ENCODE measurements at regions not wholly inside any gene's neighbourhood (a gene's known extent, or its start where the extent isn't known, plus 50 kb on each side); places are given as distances from the start of the nearest gene placed in this dataset.
A peak's percentile ranks its signal among the peaks of the same experiment; 100 is the strongest.
"Not testable (repeated sequence)": the region's sequence is repeated elsewhere in the genome, so short reads cannot be mapped to it uniquely, and the experiment has no call there.

- H3K23ac ChIP-seq (ENCODE audit: low read depth, low read length); H3K27me3 ChIP-seq (ENCODE audit: control insufficient read depth, insufficient read depth, low read length); intact Hi-C loops (cut with micrococcal nuclease); H3K9me1 ChIP-seq (ENCODE audit: insufficient read depth, low read length); H4K8ac ChIP-seq (ENCODE audit: low read depth in 2 of 2, low read length in 2 of 2); H3K36me3 ChIP-seq (ENCODE audit: control insufficient read depth, insufficient read depth, low read length); in situ Hi-C loops (cut with MboI; ENCODE audit: low sequenced_read_pairs); H4K5ac ChIP-seq (ENCODE audit: low read depth, low read length); H4K20me1 ChIP-seq (ENCODE audit: insufficient read depth, low read length); H4K91ac ChIP-seq (ENCODE audit: insufficient read depth, low read depth, low read length); H3K4me1 ChIP-seq (ENCODE audit: control insufficient read depth, insufficient read depth, low read length); dilution Hi-C loops (cut with HindIII; ENCODE audit: low sequenced_read_pairs, unreplicated experiment); H3K4me3 ChIP-seq (ENCODE audit: insufficient read depth, low read depth, low read length); H2BK5ac ChIP-seq (ENCODE audit: low read depth, low read length, poor library complexity, severe bottlenecking); H3K9me3 ChIP-seq (ENCODE audit: control insufficient read depth, insufficient read depth, low read length); H3K14ac ChIP-seq (replicated peaks; ENCODE audit: low read depth, low read length); BruUV-seq (replicated peaks); H3K9ac ChIP-seq (ENCODE audit: low read depth, low read length); H3K27ac ChIP-seq (ENCODE audit: insufficient read depth, low read length); H3K4ac ChIP-seq (ENCODE audit: low read depth, low read length); POLR2A ChIA-PET (ENCODE audit: unreplicated experiment); H3K56ac ChIP-seq (ENCODE audit: extremely low read depth, insufficient read depth, low read length); CTCF ChIA-PET; H2BK120ac ChIP-seq (ENCODE audit: low read depth, low read length); H2AFZ ChIP-seq (replicated peaks; ENCODE audit: low read length, poor library complexity); ATAC-seq (ENCODE audit: low read depth); H2BK20ac ChIP-seq (ENCODE audit: low read depth, low read length); H3K4me2 ChIP-seq (ENCODE audit: low read depth, low read length); H2AK5ac ChIP-seq (ENCODE audit: low read depth, low read length); H3K18ac ChIP-seq (ENCODE audit: low read depth, low read length); DNase-seq; H2BK15ac ChIP-seq (ENCODE audit: low read depth, low read length); H2AK9ac ChIP-seq (replicated peaks; ENCODE audit: low read depth, low read length, poor library complexity); H3K79me1 ChIP-seq (ENCODE audit: low read depth in 1 of 2, low read length in 2 of 2): not testable (repeated sequence)
- no CpG with 5 or more reads among the region's 1 CpG for WGBS, 2 experiments (ENCODE audit: extremely low coverage in 2 of 2, insufficient read length in 1 of 2)
- TF ChIP-seq MAFK (IDR thresholded peaks at IDR 0.05; ENCODE audit: low read depth, low read length) = peak; percentile 82
These were observed 350.9 kb downstream of the SPIN4 start for GRCh38 chrX:63000196-63000595.
